VCaP (cell line): ENCODE measurements at regions not wholly inside any gene's neighbourhood (a gene's known extent, or its start where the extent isn't known, plus 50 kb on each side); places are given as distances from the start of the nearest gene placed in this dataset.

Experiments
- H3K27ac ChIP-seq: fragments of 450-650 bp; 2 replicates; pipeline ENCODE4 v1.5.1; 2017
- CTCF ChIP-seq: fragments of 450-650 bp; conservative IDR thresholded peaks from 2 replicates; pipeline ENCODE4 v1.5.1; 2017; ENCODE audit warnings: mild to moderate bottlenecking, moderate library complexity

GRCh38 chr3:59192473-59192872, 142.6 kb upstream of the CFAP20DC start:
- no peak overlapping the region for H3K27ac ChIP-seq

GRCh38 chr3:59191651-59192050, 141.8 kb upstream of the CFAP20DC start:
- TF ChIP-seq CTCF: no peak
- no peak overlapping the region for H3K27ac ChIP-seq

More at GRCh38 chr3:59192473-59192872, 142.6 kb upstream of the CFAP20DC start:
- TF ChIP-seq CTCF: no peak

DNA sequence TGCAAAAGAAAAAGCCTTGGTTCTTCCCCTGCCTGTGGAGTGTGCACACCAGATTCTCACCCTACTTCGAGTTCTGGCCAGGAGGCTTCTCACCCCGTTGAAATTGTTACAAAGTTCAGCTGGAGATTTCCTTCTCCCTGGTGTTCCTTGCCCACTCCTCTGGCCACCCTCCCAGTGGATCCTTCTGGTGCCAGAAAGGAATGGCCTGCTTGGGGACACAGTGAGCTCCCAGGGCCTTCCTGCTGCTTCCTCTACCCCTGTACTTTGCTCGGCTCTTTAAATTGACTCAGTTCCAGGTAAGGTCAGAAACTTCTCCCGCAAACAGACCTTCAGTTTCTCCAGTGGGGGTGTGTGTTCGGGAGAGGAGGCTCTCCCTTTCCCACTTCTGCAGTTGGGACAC, 140.1 kb upstream of the CFAP20DC start:
- H3K27ac ChIP-seq: no peak overlapping the region
- no peak for TF ChIP-seq CTCF

GRCh38 chr3:59189526-59189925, 139.7 kb upstream of the CFAP20DC start:
- TF ChIP-seq CTCF: no peak
- H3K27ac ChIP-seq: no peak overlapping the region

DNA sequence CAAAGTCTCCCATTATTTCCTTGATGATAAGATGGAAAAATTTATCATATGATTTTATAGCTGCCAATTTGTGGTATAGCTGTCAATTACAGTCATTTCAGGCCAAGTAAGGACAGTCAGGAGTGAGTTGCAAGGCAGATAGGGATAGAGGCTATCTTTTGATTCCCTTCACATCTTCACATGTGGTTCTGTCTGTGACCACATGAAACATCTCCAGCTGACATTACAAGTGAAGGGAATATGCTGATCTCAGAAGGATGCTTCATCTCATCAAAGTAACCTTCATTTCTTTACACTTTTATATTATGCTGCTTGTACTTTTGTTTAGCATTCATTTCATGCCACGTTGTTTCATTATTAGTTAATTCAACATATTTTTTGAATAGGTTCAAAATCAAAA, 136.9 kb upstream of the CFAP20DC start:
- TF ChIP-seq CTCF: no peak
- H3K27ac ChIP-seq: no peak overlapping the region

GRCh38 chr3:59185591-59186369, 136.0 kb upstream of the CFAP20DC start:
- no peak for TF ChIP-seq CTCF
- no peak overlapping the region for H3K27ac ChIP-seq

DNA sequence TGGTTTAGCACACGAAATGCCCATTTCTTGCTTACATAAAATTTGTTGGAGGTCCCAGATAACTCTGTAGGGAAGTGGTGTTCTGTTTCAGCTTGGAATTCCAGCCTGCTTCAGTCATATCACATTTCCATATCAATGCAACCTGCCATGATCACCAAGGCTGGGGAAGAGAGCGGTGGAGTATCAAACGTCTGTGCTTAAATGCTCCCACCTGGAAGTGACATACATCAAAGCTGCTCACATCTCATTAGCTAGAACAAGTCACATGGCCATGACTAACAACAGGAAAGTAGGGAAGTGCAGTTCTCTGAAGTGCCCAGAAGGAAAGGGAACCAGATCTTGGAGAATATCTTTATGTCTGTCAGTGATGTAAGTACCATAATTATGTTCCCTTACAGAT, 130.2 kb upstream of the CFAP20DC start:
- no peak for TF ChIP-seq CTCF
- no peak overlapping the region for H3K27ac ChIP-seq
